IMR-90 (cell line): ENCODE measurements at regions not wholly inside any gene's neighbourhood (a gene's known extent, or its start where the extent isn't known, plus 50 kb on each side); places are given as distances from the start of the nearest gene placed in this dataset.

Experiments used
- ATAC-seq: fragments of 200-7000 bp; cut with Tn5 transposase; 2 replicates; pipeline ENCODE4 v1.9.1; 2020; ENCODE audit warnings: low read depth, mild to moderate bottlenecking, moderate library complexity
- BruUV-seq: library from RNA; stranded (reverse); fragments of 400-500 nt; replicated peaks from 2 replicates; lab custom pipeline; 2021; lab: Mats Ljungman, UMichigan
- CTCF ChIA-PET: fragments of 300-600 bp; formaldehyde crosslinking; extraction: SDS; loops from one replicate; lab custom pipeline; 2021; ENCODE audit warnings: antibody characterized with exemption; lab: Yijun Ruan, JAX
- POLR2A ChIA-PET: fragments of 300-600 bp; sonication (Branson Sonifier 250); formaldehyde crosslinking; loops from one replicate; lab custom pipeline; 2022; ENCODE audit warnings: antibody characterized with exemption; ENCODE audit not compliant: unreplicated experiment; lab: Charles Lee
- DNase-seq: peaks from one replicate; pipeline ENCODE4 v3.0.0; 2013
- H2AFZ ChIP-seq: replicated peaks from 2 replicates; pipeline ENCODE3; 2013; ENCODE audit warnings: low read length, mild to moderate bottlenecking; ENCODE audit not compliant: poor library complexity
- H2AK5ac ChIP-seq: 2 replicates; pipeline ENCODE4 v1.6.1; 2013; ENCODE audit warnings: low read depth, low read length, inconsistent platforms
- H2AK9ac ChIP-seq: replicated peaks from 2 replicates; pipeline ENCODE3; 2013; ENCODE audit warnings: mild to moderate bottlenecking, low read depth, low read length, moderate library complexity; ENCODE audit not compliant: poor library complexity
- H2BK120ac ChIP-seq: 2 replicates; pipeline ENCODE4 v1.6.1; 2013; ENCODE audit warnings: low read depth, low read length, inconsistent platforms
- H2BK15ac ChIP-seq: 3 replicates; pipeline ENCODE4 v1.6.1; 2013; ENCODE audit warnings: low read depth, low read length, inconsistent platforms
- H2BK20ac ChIP-seq: 2 replicates; pipeline ENCODE4 v1.6.1; 2013; ENCODE audit warnings: low read depth, mild to moderate bottlenecking, inconsistent platforms, low read length, moderate library complexity
- H2BK5ac ChIP-seq: 2 replicates; pipeline ENCODE4 v1.6.1; 2013; ENCODE audit warnings: mild to moderate bottlenecking, low read depth, low read length, inconsistent platforms; ENCODE audit not compliant: poor library complexity, severe bottlenecking
- H3K14ac ChIP-seq: replicated peaks from 2 replicates; pipeline ENCODE4 v1.6.1; 2013; ENCODE audit warnings: low read depth, low read length, inconsistent platforms
- H3K18ac ChIP-seq: 2 replicates; pipeline ENCODE4 v1.6.1; 2013; ENCODE audit warnings: low read depth, low read length, control low read depth
- H3K23ac ChIP-seq: 2 replicates; pipeline ENCODE4 v1.6.1; 2013; ENCODE audit warnings: low read depth, low read length, inconsistent platforms
- H3K27ac ChIP-seq: 2 replicates; pipeline ENCODE4 v1.5.1; 2013; ENCODE audit warnings: mild to moderate bottlenecking, control low read depth, low read length; ENCODE audit not compliant: insufficient read depth
- H3K27me3 ChIP-seq: 2 replicates; pipeline ENCODE4 v1.6.1; 2013; ENCODE audit warnings: low read length; ENCODE audit not compliant: control insufficient read depth, insufficient read depth
- H3K36me3 ChIP-seq: 2 replicates; pipeline ENCODE4 v1.6.1; 2013; ENCODE audit warnings: low read length, mixed read lengths; ENCODE audit not compliant: control insufficient read depth, insufficient read depth
- H3K4ac ChIP-seq: 2 replicates; pipeline ENCODE4 v1.6.1; 2013; ENCODE audit warnings: low read depth, low read length, inconsistent platforms
- H3K4me1 ChIP-seq: 2 replicates; pipeline ENCODE4 v1.6.1; 2013; ENCODE audit warnings: low read length, mixed read lengths; ENCODE audit not compliant: control insufficient read depth, insufficient read depth
- H3K4me2 ChIP-seq: 2 replicates; pipeline ENCODE4 v1.6.1; 2013; ENCODE audit warnings: low read depth, mild to moderate bottlenecking, control low read depth, low read length, moderate library complexity
- H3K4me3 ChIP-seq: 2 replicates; pipeline ENCODE4 v1.5.1; 2013; ENCODE audit warnings: low read depth, mild to moderate bottlenecking, control low read depth, low read length, moderate library complexity; ENCODE audit not compliant: insufficient read depth
- H3K56ac ChIP-seq: 2 replicates; pipeline ENCODE4 v1.6.1; 2013; ENCODE audit warnings: low read length, inconsistent platforms; ENCODE audit not compliant: insufficient read depth; ENCODE audit errors: extremely low read depth
- H3K79me1 ChIP-seq, 2 experiments: 2 replicates each; pipeline ENCODE4 v1.6.1; 2013; ENCODE audit warnings: low read length in 2 of 2, inconsistent platforms in 1 of 2, low read depth in 1 of 2
- H3K9ac ChIP-seq: 2 replicates; pipeline ENCODE4 v1.6.1; 2013; ENCODE audit warnings: low read depth, low read length, control low read depth
- H3K9me1 ChIP-seq: 2 replicates; pipeline ENCODE4 v1.6.1; 2013; ENCODE audit warnings: low read length, inconsistent platforms; ENCODE audit not compliant: insufficient read depth
- H3K9me3 ChIP-seq: 2 replicates; pipeline ENCODE4 v1.6.1; 2013; ENCODE audit warnings: low read length; ENCODE audit not compliant: control insufficient read depth, insufficient read depth
- H4K20me1 ChIP-seq: 2 replicates; pipeline ENCODE4 v1.6.1; 2013; ENCODE audit warnings: low read length, inconsistent platforms; ENCODE audit not compliant: insufficient read depth
- H4K5ac ChIP-seq: 2 replicates; pipeline ENCODE4 v1.6.1; 2013; ENCODE audit warnings: mild to moderate bottlenecking, low read depth, low read length, control low read depth
- H4K8ac ChIP-seq, 2 experiments: 2 replicates each; pipeline ENCODE4 v1.6.1; 2013; ENCODE audit warnings: low read depth in 2 of 2, low read length in 2 of 2, control low read depth in 1 of 2, inconsistent platforms in 1 of 2
- H4K91ac ChIP-seq: 2 replicates; pipeline ENCODE4 v1.6.1; 2013; ENCODE audit warnings: low read depth, low read length, inconsistent platforms; ENCODE audit not compliant: insufficient read depth
- BHLHE40 ChIP-seq: fragments of 150-350 bp; IDR thresholded peaks from 2 replicates; pipeline ENCODE4 v1.6.1; 2016; ENCODE audit warnings: mild to moderate bottlenecking, low read depth, low read length
- CEBPB ChIP-seq: IDR thresholded peaks from 2 replicates; pipeline ENCODE4 v1.6.1; 2012; ENCODE audit warnings: low read depth, low read length, improper control_type of control experiment
- CHD1 ChIP-seq: IDR thresholded peaks from 2 replicates; pipeline ENCODE4 v1.6.1; 2012; ENCODE audit warnings: low read depth, low read length, improper control_type of control experiment
- CTCF ChIP-seq: conservative IDR thresholded peaks from 2 replicates; pipeline ENCODE4 v1.5.1; 2012; ENCODE audit warnings: mild to moderate bottlenecking, low read depth, low read length, improper control_type of control experiment
- ELK1 ChIP-seq: fragments of 150-350 bp; IDR thresholded peaks from 2 replicates; pipeline ENCODE4 v1.6.1; 2016; ENCODE audit warnings: low read depth, mild to moderate bottlenecking, low read length, moderate library complexity, borderline replicate concordance
- FOS ChIP-seq: fragments of 150-350 bp; IDR thresholded peaks from 2 replicates; pipeline ENCODE4 v1.6.1; 2016; ENCODE audit warnings: low read depth, low read length
- MAFK ChIP-seq: IDR thresholded peaks from 2 replicates; pipeline ENCODE4 v1.6.1; 2012; ENCODE audit warnings: low read depth, low read length, improper control_type of control experiment
- MAZ ChIP-seq: IDR thresholded peaks from 2 replicates; pipeline ENCODE4 v1.6.1; 2012; ENCODE audit warnings: low read depth, mild to moderate bottlenecking, low read length, improper control_type of control experiment, moderate library complexity, borderline replicate concordance
- MXI1 ChIP-seq: IDR thresholded peaks from 2 replicates; pipeline ENCODE4 v1.6.1; 2012; ENCODE audit warnings: low read depth, mild to moderate bottlenecking, low read length, moderate library complexity, borderline replicate concordance
- NFE2L2 ChIP-seq: fragments of 150-350 bp; IDR thresholded peaks from 2 replicates; pipeline ENCODE4 v1.6.1; 2016; ENCODE audit warnings: low read depth, mild to moderate bottlenecking, low read length
- POLR2A ChIP-seq: IDR thresholded peaks from 2 replicates; pipeline ENCODE4 v1.6.1; 2012; ENCODE audit warnings: mild to moderate bottlenecking, low read depth, low read length
- RAD21 ChIP-seq: IDR thresholded peaks from 2 replicates; pipeline ENCODE4 v1.6.1; 2012; ENCODE audit warnings: low read length, improper control_type of control experiment
- RCOR1 ChIP-seq: IDR thresholded peaks from 2 replicates; pipeline ENCODE4 v1.6.1; 2012; ENCODE audit warnings: mild to moderate bottlenecking, low read length, improper control_type of control experiment; ENCODE audit not compliant: insufficient replicate concordance
- RFX5 ChIP-seq: IDR thresholded peaks from 2 replicates; pipeline ENCODE4 v1.8.0; 2012; ENCODE audit warnings: low read depth, mild to moderate bottlenecking, low read length, moderate library complexity
- SMC3 ChIP-seq: fragments of 150-350 bp; IDR thresholded peaks from 2 replicates; pipeline ENCODE4 v1.6.1; 2016; ENCODE audit warnings: low read depth, mild to moderate bottlenecking, antibody characterized with exemption, low read length, moderate library complexity
- USF2 ChIP-seq: fragments of 150-350 bp; IDR thresholded peaks from 2 replicates; pipeline ENCODE4 v1.6.1; 2017; ENCODE audit warnings: mild to moderate bottlenecking, antibody characterized with exemption, low read length, low read depth
- WGBS, 2 experiments: methylation state at CpG; one replicate each; pipeline versions ENCODE4 v1.1.5 to v1.1.7; 2013; ENCODE audit warnings: missing lambda C conversion rate in 2 of 2; ENCODE audit not compliant: insufficient read length in 1 of 2; ENCODE audit errors: extremely low coverage in 2 of 2; 5-methylcytosine and 5-hydroxymethylcytosine counted together
- dilution Hi-C: fragments of 300-500 bp; cut with HindIII; formaldehyde crosslinking; loops from one replicate; pipeline ENCODE4 v1.14.3; 2018; ENCODE audit warnings: low sequenced_read_pairs; ENCODE audit not compliant: unreplicated experiment
- in situ Hi-C: fragments of 300-500 bp; cut with MboI; formaldehyde crosslinking; loops from 3 replicates; pipeline ENCODE4 v1.14.3; 2019; ENCODE audit warnings: low sequenced_read_pairs, inconsistent platforms, mixed read lengths
- intact Hi-C: fragments of 100-400 bp; cut with micrococcal nuclease; formaldehyde crosslinking; loops from 2 replicates; pipeline ENCODE4 v1.10.0; 2022

- BruUV-seq: no TSS peak
- dilution Hi-C loops (no loop called here), in situ Hi-C loops (no loop called here), intact Hi-C loops (no loop called here)
- Histone ChIP-seq H4K8ac (no peak overlapping the region), H3K4me3 (no peak overlapping the region), H3K27me3 (no peaks in the 10 kb centered on the region), H3K79me1 (no peaks in the 10 kb centered on the region), H4K5ac (no peak overlapping the region), H3K4me1 (no peaks in the 10 kb centered on the region), H3K56ac (no peak overlapping the region), H3K9me1 (no peaks in the 10 kb centered on the region), H2AK5ac (no peak overlapping the region), H3K4me2 (no peak overlapping the region), H3K14ac (no peak overlapping the region), H3K9ac (no peak overlapping the region), H3K36me3 (no peaks in the 10 kb centered on the region), H2BK20ac (no peak overlapping the region), H3K4ac (no peak overlapping the region), H4K20me1 (no peaks in the 10 kb centered on the region), H3K23ac (no peak overlapping the region), H3K9me3 (peaks cover 12% of the 10 kb centered on the region), H2AK9ac (no peak overlapping the region), H4K91ac (no peak overlapping the region), H2AFZ (no peak overlapping the region), H3K27ac (no peak overlapping the region), H2BK5ac (no peak overlapping the region), H2BK15ac (no peak overlapping the region), H3K18ac (no peak overlapping the region), H2BK120ac (no peak overlapping the region)
- DNase-seq (no peak), ATAC-seq (no peak)
- ChIA-PET POLR2A (no interaction called here), CTCF (no interaction called here)
- no CpG with 5 or more reads among the region's 6 CpGs for WGBS, 2 experiments
- TF ChIP-seq MAFK (no peak), USF2 (no peak), CHD1 (no peak), NFE2L2 (no peak), RAD21 (no peak), MXI1 (no peak), FOS (no peak), MAZ (no peak), ELK1 (no peak), CTCF (no peak), CEBPB (no peak), SMC3 (no peak), RFX5 (no peak), RCOR1 (no peak), BHLHE40 (no peak), POLR2A (no peak)
These were observed 594.8 kb downstream of the METTL4 start for GRCh38 chr18:1976484-1976883.
